ENCODE measurements at regions not wholly inside any gene's neighbourhood (a gene's known extent, or its start where the extent isn't known, plus 50 kb on each side); places are given as distances from the start of the nearest gene placed in this dataset.

GRCh38 chr6:74137911-74138310 lies 441.9 kb downstream of the CD109 start:
- TF ChIP-seq, protein P1, sequence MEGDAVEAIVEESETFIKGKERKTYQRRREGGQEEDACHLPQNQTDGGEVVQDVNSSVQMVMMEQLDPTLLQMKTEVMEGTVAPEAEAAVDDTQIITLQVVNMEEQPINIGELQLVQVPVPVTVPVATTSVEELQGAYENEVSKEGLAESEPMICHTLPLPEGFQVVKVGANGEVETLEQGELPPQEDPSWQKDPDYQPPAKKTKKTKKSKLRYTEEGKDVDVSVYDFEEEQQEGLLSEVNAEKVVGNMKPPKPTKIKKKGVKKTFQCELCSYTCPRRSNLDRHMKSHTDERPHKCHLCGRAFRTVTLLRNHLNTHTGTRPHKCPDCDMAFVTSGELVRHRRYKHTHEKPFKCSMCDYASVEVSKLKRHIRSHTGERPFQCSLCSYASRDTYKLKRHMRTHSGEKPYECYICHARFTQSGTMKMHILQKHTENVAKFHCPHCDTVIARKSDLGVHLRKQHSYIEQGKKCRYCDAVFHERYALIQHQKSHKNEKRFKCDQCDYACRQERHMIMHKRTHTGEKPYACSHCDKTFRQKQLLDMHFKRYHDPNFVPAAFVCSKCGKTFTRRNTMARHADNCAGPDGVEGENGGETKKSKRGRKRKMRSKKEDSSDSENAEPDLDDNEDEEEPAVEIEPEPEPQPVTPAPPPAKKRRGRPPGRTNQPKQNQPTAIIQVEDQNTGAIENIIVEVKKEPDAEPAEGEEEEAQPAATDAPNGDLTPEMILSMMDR (IDR thresholded peaks at IDR 0.05) = no peak
- TF ChIP-seq POLR2A (IDR thresholded peaks at IDR 0.05) = no peak

Measured in vagina (tissue), 2 donors.